HG02938 (cell line): ENCODE measurements at regions not wholly inside any gene's neighbourhood (a gene's known extent, or its start where the extent isn't known, plus 50 kb on each side); places are given as distances from the start of the nearest gene placed in this dataset.

Source experiments
- ATAC-seq: cut with Tn5 transposase; IDR thresholded peaks from one replicate; pipeline ENCODE4 v1.9.1; 2021; ENCODE audit warnings: mild to moderate bottlenecking, moderate library complexity; ENCODE audit not compliant: unreplicated experiment

DNA sequence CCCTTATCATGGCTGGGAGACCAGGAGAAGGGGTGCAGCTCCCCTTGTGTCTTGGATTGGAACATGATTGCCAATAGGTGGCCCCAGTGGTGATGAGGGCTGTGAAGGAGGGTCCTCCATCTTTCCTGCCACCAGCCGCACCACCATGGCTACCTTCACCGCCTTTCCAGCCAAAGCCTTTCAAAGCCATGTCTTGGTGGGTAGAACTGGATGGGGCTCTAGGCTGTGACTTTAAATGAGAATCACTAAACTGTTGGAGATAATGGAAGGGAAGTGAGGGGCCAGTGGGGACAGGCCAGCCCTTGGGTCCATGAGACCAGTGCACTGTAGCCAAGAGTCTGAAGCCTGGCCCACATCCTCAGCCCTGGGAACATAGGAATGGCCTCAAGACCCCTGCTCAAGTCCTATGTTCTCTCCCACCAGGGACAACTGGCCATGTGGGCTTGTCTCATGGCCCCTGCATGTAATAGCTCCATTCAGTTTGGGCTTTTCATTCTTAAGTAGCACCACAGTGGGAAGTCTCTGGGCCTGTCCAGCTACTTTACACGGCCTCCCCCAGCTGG is 345.7 kb downstream of the DYSF start:
- ATAC-seq: no peak

DNA sequence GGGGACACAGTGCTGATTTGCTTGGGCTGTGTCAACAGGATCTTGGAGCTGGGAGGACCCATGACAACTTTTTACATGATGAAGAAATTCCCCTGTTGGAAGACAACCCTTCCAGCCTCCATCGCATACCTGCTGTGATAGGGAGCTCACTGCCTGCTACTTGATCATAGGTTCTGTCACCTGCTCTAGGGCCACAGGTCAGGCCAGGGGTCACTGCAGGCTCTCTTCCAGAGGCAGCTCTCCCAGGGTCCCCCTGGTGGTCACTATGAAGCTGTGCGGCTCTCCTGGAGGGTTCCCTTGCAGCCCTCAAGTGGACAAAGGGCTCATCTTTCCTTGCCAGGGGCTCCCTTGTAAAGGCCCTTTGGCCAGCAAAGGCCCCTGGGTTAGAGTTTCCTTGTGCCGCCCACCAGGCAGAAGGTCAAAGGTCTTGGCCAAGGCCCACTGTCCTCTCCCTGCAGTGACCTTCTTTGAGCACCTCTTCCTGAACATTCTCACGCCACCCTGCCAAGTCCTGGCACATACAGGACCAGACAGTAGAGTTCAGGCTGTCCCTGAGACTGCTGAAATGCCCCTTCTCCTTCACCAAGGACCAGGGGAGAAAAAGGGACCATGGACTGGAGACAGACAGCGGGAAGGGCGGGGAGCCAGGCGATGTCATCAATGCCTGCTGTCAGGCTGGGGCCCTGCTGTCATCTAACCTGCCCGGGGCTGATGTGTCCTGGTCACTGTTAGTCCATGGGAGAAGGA is 345.1 kb downstream of the DYSF start:
- ATAC-seq: peak; percentile 67

DNA sequence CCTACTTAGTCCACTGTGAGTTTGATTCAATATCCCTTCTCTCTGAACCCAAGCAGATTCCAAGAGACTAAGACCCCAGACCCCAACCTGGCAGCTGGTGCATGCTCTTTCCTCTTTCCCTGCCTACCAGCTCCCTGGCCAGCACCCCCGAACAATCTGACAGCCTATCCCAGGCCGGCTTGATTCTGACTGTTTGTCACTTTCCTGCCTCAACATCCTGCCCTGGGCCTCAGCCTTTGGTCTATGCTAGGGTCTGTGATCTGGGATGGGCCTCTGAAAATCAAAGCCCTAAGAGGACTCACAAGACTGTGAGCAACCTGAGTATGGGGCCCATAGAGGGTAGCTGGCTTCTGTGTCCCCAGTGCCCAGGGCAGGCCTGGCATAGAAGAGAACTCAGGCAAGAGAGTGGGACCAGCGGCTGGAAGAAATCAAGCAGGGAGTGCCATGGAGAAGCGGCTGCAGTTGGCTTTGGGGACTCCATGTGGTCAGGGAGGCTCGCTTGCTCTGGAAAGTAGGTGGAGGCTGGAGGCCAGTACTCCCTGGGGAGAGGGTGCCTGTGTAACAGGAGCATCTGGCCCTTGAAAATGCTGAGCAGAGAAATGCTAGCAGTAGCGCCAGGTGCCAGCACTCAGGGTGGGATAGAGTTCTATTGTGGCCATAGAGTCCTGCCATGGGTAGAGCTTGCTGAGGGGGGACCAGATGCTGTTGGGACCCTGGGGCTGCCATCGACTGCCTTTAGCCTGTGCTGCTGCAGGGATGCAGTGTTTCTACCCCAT is 343.9 kb downstream of the DYSF start:
- ATAC-seq: no peak

DNA sequence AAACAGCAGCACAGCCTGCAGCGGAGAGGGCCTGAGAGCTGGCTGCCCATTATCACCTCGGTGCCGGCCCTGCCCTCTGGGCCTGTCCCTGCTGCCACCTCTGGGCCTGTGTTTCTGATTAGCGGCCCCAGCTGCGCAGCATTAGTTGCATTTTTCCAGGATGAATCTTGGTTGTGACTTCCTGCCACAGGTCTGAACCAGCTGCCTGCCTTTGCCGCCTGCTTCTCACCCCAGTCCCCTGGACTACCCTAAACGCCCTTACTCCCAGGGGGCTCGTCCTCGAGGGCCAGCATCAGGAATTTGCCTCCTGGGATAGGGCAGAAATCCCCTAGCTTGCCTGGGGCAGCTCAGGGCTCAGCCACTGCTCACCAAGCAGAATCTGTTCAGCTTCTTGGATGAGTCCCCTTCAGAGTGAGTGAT is 342.8 kb downstream of the DYSF start:
- ATAC-seq: no peak

DNA sequence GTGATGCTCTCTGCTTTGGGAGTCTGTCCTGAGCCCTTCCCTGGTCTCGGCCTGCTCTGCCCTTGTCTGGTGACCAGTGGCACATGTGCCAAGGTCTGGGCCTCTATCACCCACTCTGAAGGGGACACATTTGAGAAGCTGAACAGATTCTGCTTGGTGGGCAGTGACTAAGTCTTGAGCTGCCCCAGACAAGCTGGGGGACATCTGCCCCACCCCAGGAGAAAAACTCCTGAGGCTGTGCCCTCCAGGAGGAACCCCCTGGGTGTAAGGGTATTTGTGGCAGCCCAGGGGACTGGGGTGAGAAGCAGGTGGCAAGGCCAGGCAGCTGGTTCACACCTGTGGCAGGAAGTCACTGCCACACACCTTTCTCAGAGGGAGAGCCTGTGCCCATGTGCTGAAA is 342.1 kb downstream of the DYSF start:
- ATAC-seq: no peak

DNA sequence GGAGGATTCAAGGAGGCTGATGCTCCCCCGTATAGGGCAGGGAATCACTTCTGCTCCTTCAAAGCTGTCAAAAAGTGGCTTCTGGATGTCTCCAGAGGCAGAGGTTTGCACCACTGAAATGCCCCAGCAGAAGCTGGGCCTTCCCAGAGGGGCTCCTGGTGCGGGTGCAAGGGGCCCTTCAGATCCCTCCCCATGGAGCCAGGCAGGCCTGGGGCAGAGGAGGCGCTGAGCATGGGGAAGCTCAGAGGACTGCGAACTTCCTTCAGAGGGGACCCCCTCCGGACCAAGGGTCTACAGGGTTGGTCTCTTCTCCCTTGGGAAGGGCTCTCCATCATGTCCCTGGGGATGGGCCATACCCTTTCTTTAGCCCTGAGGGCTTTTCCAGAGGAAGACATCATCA is 341.2 kb downstream of the DYSF start:
- ATAC-seq: no peak

DNA sequence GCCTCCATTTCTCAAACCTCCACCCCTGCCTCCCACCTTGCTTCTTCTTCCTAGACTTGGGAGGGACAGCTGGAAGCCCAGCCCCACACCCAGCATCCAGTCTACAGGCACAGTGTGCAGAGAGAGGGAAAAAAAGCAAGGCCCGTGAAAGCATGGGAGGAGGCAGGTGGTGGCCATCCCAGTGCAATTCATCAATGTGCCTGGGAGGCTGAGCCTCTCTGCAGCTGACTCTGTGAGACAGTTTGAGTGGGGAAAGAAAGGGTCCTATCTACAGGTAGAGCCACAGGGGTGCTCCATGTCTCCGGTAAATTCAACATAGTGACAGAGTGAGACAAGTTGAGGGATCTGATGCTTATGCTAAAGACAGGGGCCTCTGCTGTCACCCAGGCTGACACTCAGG is 340.6 kb downstream of the DYSF start:
- no peak for ATAC-seq

DNA sequence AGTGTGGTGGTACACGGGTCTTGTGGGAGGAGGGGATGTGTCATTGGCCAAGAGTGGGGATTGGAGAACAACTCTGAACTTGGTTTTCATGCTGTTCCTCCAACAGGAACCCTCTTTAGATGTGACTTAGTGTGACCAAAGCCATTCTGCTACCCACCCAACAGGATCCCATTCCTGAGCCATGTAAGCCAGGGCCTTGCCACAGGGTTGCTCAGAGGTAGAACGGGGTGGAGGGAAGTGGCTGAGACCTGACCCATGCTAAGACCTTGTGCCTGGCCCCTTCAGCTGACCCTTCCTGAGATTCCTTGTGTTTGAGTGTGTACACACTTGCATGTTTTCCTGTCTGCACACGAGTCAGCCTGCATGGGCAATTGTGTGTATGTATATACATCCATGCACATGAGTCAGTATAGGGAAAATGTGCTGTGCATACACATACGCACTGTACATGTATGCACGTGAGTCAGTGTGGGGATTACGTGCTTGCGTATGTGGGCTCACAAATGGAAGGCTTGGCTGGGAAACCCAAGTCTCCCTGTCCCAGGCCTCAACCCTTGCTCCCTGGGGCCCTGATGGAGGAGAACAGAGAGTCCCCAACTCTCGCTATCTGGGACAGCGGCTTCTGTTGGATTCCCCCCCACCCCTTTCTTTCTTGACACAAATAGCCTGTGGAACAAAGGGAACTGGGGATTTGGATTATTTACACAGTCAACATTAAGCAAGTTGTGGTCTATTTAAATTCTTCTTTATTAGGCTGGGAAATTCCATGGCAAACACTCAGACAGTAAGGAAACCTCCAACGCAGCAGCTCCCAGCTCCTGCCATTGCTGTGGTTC is 339.8 kb downstream of the DYSF start:
- no peak for ATAC-seq

DNA sequence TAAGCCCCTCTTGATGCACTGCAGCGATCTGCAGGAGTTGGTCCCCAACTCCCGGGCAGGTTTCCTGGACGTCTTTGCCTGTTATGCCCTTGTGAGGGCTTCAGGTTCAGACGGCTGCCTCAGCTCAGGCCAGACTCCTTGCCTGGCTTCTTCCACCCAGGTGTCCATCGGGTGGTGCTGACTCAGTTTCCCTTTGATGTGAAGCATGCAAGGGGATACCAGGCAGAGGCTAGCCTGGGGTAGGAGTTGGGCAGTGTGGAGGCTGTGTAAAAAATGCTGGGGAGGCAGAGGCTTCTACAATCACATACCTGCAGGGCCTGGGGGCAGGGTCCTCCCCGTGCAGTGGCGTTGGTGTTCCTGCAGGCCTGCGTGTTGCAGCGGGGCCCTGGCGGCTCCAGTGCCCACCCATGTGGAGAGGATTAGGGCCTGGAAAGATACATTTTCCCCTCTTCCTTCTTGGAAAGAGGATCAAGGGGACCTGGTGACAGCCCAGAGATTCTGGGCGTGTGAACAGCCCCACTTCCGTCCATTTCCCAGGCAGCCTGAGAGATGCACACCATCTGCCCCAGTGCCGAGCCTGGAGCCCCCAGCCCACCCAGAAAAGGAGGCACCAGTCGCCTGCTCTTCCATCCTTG is 338.3 kb downstream of the DYSF start:
- no peak for ATAC-seq

DNA sequence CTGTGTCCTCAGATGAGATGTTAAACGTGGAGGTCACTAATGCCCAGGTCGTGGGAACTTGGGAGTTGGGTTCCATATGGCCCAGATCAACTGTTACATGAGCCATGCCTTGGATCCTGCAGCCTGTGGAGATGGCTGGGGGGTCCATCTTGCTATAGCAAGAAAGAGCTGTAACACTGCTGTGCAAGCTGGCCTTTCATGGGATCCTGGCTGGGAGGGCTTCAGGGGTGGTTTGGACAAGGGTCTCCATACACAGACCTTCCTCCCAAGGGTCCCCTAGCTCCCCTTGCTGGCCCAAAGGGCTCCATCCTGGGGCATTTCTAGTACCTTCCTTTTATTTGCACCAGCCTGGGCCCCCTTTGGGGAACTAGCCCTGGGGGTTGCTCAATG is 337.7 kb downstream of the DYSF start:
- ATAC-seq: no peak

DNA sequence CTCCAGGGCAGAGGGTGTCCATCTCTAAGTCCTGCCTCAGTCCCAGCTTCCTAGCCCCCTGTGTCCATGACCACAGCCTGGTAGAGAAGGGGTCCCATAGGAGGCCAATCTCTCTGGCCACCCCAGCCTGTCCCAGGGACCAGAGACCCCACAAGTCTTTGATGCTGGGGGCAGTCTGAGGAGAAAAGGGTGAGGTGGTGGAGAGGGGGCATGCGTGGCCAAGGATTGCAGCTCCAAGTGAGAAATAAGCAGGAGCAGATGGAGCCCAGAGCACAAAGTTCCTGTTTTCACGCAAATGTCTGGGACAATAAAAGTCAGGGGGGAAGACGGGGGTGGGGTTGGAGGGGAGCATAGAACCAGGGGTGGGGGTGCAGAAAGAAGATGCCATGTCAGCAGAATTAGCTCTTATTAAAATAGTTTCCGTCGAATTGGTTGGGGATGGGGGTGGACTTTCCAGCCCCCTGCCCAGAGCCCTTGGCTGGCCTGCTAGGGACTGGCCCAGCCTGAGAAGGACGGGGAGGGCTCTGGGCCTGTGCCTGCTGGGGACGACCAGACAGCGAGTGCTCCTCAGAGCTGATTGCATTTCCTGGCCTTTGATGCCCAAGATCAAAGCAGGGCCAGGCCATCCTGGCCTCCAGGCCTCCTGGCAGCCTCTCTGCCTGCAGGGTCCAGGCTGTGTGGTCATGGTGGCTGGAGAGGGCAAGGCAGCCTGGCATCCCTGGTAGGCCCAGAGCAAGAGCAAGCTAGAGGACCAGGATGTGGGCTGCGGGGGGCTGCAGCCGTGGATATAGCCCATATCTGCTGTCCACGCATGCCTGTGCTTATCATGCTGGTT is 337.1 kb downstream of the DYSF start:
- no peak for ATAC-seq

DNA sequence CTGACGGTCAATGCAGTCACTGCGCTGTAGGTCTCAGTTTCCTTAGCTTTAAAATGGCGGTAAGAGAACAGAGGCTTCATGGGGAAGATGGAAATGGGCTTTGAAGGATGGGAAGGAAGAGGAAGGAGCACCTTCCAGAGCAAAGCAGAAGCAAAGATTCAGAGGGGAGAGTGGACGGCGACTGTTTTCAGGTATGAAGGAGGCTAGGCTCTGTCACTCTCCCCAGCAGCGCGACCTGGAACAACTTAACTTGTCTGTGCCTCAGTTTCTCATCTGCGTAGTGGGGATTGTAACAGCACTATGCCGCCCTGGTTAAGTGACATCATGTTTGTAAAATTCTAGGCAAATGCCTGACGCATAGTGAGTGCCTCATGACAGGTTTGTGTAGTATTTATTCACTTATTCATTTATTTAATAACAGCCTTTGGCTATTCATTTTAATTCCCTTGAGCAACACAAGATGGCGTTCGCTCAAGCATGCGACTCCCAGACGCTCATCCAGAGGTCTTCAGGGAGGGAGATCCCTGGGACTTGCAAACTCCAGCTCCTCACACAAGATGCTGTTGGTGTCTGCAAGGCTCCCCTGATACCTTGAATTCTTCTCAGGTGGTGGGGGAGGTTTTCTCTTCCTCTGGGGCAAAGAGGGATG is 336.3 kb downstream of the DYSF start:
- ATAC-seq: no peak

DNA sequence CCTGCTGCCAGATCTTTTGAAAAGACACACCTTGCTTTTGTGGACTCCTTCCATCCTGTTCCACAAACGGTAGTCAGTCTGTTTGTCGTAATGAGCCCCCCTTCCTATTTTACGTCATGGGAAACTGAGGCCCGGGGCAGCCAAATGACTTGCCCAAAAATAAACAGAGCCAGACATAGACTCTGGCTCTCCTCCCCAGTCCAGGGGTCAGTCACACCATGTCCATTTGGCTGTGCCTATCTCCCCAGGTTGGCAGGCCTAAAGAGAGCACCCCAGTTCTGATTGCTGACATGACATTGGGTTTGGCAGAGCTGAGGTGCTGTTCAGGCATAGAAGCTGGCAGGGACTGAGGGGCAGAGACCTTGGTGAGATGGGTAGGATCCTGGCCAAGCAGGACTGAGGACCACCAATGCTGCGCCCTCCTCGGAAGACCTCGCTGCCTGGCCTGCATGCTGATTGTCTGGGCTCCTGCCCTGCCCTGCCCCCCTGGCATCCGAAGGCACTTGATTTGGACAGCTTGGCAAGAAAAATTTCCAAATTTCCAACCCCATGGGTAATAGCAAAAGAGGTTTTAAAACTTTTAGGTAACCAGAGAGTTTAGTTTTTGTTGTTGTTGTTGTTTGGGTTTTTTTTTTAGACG is 335.4 kb downstream of the DYSF start:
- ATAC-seq: no peak

DNA sequence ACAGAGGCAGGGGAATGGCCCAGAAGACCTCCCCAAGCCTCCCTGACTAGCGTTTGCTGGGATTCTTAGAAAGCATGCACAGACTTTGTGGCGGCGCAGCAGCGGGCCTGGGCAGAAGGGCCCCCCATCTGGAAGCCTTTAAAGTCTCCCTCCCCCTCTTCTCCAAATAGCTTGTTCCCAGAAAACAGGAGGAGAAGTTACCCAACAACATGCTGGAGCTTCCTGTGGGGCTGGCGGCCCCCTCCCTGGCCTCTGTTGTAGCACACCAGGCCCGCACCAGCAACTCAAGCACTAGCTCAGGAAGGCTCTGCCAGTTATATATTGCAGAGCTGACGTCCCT is 334.8 kb downstream of the DYSF start:
- no peak for ATAC-seq

DNA sequence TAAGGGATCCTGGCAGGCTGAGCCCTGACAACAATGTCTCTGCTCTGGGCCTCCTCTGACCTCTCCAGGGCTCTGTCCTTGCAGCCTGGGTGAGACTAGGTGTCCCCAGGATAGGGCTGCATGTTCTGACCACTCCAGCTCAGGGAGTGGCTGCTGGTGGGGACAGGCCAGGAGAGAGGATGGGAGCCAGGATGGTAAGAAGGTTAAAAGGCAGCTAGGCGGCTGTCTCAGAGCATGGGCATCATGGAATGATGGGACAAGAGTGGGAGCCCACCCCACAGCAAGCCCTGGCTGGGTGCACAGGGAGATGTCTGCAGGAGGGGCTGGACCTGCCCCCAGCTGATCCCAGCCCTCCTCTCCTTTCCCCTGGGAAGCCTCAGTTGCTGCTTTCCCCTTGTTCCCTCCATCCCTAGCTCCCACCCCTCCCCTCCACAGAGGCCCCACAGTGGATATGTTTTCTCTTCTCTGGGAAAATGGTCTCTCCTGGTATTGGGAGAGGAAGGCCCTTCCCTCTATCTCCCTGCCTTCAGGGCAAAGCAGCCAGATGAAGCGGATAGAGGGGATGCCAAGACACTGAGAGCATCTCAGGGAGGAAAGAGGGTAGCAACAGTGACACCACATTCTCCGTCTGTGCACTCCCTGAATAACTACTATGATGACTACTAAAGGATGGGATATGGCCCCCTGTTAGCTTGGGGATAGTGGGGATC is 334.3 kb downstream of the DYSF start:
- no peak for ATAC-seq

DNA sequence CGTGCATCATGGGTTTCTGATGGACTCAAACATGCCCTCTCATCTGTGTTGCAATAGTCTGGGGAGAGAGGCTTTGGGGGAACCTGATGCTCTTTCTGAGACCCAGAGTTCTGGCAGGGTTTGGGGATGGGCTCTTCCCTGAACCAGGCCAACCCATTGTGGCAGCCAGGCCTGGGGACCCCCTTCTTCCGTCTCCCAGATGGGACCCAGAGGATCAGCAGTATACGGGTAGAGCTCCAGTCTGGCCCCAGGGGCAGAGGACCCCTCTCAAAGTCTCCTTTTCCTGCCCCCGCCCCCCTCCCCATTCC is 333.7 kb downstream of the DYSF start:
- no peak for ATAC-seq

DNA sequence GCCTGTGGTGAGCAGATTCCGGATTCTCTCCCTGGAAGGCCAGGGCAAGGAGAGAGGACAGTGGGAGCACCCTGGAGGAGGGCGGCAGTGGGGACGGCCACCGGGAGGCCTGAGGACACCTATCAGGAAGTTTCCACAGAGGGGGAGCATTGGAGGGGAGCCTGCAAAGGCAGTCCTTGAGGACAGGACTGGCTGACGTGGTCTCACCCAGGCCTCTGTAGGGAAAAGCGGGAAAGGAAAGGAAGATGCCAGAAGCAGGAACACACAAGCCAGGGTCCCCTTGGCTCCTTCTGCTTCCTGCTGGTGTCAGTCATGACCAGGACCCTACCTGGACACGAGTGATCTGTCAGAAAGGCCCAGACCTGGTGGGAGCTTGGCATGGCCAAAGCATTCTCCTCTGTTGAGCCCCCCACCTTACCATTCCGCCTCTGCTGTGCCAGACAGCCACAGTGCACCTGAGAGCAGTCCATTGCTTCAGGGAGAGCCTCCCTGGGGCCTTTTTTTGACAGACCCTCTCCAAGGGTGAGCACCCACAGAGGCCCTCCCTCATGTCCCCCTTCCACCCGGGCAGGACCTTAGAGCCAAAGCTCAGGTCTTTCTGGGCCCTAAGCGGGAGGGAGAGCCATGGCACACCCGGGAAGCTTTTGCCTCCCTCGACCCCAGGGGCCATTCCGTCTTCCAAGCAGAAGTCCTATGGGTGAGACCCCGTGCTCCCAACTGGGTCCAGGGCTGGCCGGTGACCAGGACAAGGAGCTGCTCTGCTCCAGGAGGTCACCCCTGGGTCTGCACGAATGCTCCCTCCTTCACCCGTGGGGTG is 333.1 kb downstream of the DYSF start:
- ATAC-seq: no peak

DNA sequence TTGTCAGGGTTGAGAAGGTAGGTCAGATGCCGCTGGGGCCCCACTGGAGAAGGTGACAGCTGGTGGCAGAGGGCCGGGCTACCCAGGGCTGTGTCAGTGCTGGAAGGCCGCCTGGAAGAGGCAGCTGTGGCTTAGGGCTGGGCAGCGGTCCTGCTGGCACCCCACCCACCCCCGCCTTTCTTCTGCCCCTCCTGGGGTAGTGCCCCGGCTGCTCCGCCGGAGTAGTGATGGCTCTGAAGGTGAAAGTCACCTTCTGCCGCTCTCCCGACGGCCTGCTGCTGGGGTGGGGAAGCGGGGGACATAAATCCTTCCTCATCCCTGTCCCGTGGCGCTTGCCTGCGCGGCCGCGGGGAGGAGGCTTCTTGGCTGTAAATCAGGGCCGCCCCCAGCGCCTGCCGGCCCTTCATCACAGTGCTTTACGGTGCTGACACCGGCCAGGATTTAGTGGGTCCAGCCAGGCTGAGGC is 332.2 kb downstream of the DYSF start:
- no peak for ATAC-seq
